MM.1S (cell line): ENCODE measurements at regions not wholly inside any gene's neighbourhood (a gene's known extent, or its start where the extent isn't known, plus 50 kb on each side); places are given as distances from the start of the nearest gene placed in this dataset.

Source experiments
- DNase-seq: peaks from one replicate; pipeline ENCODE4 v3.0.0-alpha.2; 2015
- H2AFZ ChIP-seq: fragments of 300-600 bp; sonication (generic); 2 replicates; pipeline ENCODE4 v1.6.0; 2016; ENCODE audit warnings: antibody characterized with exemption, low read length
- H3F3A ChIP-seq: fragments of 300-600 bp; sonication (generic); 2 replicates; pipeline ENCODE4 v1.6.1; 2016; ENCODE audit warnings: mild to moderate bottlenecking, antibody characterized with exemption, low read length, moderate library complexity, mixed read lengths; ENCODE audit not compliant: insufficient read depth
- H3K27ac ChIP-seq: fragments of 300-600 bp; sonication (generic); 2 replicates; pipeline ENCODE4 v1.5.1; 2016; ENCODE audit warnings: mild to moderate bottlenecking, low read length
- H3K27me3 ChIP-seq: fragments of 300-600 bp; sonication (generic); replicated peaks from 2 replicates; pipeline ENCODE4 v1.6.0; 2016; ENCODE audit warnings: low read length; ENCODE audit not compliant: insufficient read depth
- H3K36me3 ChIP-seq: fragments of 300-600 bp; sonication (generic); replicated peaks from 2 replicates; pipeline ENCODE4 v1.6.1; 2016; ENCODE audit warnings: mild to moderate bottlenecking, low read length, mixed read lengths; ENCODE audit not compliant: insufficient read depth
- H3K4me1 ChIP-seq: fragments of 300-600 bp; sonication (generic); 2 replicates; pipeline ENCODE4 v1.6.1; 2016; ENCODE audit warnings: low read length, mixed read lengths
- H3K4me2 ChIP-seq: fragments of 300-600 bp; sonication (generic); 2 replicates; pipeline ENCODE4 v1.6.0; 2016; ENCODE audit warnings: low read depth, low read length
- H3K4me3 ChIP-seq: fragments of 300-600 bp; sonication (generic); 2 replicates; pipeline ENCODE4 v1.5.1; 2016; ENCODE audit warnings: low read length, mixed read lengths
- H3K79me2 ChIP-seq: fragments of 300-600 bp; sonication (generic); 2 replicates; pipeline ENCODE4 v1.6.1; 2016; ENCODE audit warnings: mixed run types, low read length, mixed read lengths
- H3K9ac ChIP-seq: fragments of 300-600 bp; sonication (generic); 2 replicates; pipeline ENCODE4 v1.6.1; 2016; ENCODE audit warnings: low read length, mixed read lengths
- H3K9me2 ChIP-seq: fragments of 300-600 bp; sonication (generic); replicated peaks from 2 replicates; pipeline ENCODE4 v1.6.1; 2016; ENCODE audit warnings: mild to moderate bottlenecking, low read length, mixed read lengths; ENCODE audit not compliant: insufficient read depth
- H3K9me3 ChIP-seq: fragments of 300-600 bp; sonication (generic); replicated peaks from 2 replicates; pipeline ENCODE4 v1.6.1; 2016; ENCODE audit warnings: mild to moderate bottlenecking, low read length, mixed read lengths; ENCODE audit not compliant: insufficient read depth
- H4K20me1 ChIP-seq: fragments of 300-600 bp; sonication (generic); 2 replicates; pipeline ENCODE4 v1.6.1; 2016; ENCODE audit warnings: mild to moderate bottlenecking, low read length, moderate library complexity, mixed read lengths; ENCODE audit not compliant: insufficient read depth
- EZH2 ChIP-seq: fragments of 300-600 bp; sonication (generic); optimal IDR thresholded peaks from 2 replicates; pipeline ENCODE3; 2017; ENCODE audit warnings: low read depth, mild to moderate bottlenecking, antibody characterized with exemption, low read length, mixed read lengths
- EZH2phosphoT487 ChIP-seq: fragments of 300-600 bp; sonication (generic); IDR thresholded peaks from 2 replicates; pipeline ENCODE4 v1.6.1; 2018; ENCODE audit warnings: antibody characterized with exemption, low read length
- TF ChIP-seq, protein P1 (sequence below): fragments of 300-600 bp; sonication (generic); IDR thresholded peaks from 2 replicates; pipeline ENCODE4 v1.5.1; 2016; ENCODE audit warnings: antibody characterized with exemption, low read length, mixed read lengths

DNA sequence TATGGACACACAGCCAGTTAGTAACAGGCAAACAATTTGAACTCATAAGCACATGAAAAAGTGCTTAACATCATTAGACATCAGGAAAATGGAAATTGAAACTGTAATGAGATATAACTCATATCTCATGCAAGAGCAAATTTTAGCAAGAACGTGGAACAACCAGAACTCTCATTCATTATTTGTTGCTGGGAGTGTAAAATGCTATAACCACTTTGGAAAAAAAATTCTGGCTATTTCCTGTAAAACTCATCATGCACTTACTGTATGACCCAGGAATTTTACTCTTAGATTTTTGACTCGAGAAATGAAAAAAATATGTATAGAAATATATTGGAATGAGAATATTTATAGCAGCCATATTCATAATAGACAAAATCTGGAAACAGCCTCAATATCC, 205.7 kb upstream of the PUM3 start:
- Histone ChIP-seq H3K9me2 (no peaks in the 10 kb centered on the region), H3K4me1 (no peaks in the 10 kb centered on the region), H3K36me3 (no peaks in the 10 kb centered on the region), H3K27me3 (no peaks in the 10 kb centered on the region), H3K9ac (no peak overlapping the region), H3K4me2 (no peak overlapping the region), H3K9me3 (no peaks in the 10 kb centered on the region), H3F3A (no peaks in the 10 kb centered on the region), H3K79me2 (no peaks in the 10 kb centered on the region), H4K20me1 (no peaks in the 10 kb centered on the region), H2AFZ (no peak overlapping the region), H3K4me3 (no peak overlapping the region), H3K27ac (no peak overlapping the region)
- no peak for DNase-seq
- no peak for TF ChIP-seq EZH2
- TF ChIP-seq, protein P1, sequence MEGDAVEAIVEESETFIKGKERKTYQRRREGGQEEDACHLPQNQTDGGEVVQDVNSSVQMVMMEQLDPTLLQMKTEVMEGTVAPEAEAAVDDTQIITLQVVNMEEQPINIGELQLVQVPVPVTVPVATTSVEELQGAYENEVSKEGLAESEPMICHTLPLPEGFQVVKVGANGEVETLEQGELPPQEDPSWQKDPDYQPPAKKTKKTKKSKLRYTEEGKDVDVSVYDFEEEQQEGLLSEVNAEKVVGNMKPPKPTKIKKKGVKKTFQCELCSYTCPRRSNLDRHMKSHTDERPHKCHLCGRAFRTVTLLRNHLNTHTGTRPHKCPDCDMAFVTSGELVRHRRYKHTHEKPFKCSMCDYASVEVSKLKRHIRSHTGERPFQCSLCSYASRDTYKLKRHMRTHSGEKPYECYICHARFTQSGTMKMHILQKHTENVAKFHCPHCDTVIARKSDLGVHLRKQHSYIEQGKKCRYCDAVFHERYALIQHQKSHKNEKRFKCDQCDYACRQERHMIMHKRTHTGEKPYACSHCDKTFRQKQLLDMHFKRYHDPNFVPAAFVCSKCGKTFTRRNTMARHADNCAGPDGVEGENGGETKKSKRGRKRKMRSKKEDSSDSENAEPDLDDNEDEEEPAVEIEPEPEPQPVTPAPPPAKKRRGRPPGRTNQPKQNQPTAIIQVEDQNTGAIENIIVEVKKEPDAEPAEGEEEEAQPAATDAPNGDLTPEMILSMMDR: no peak
- no peak for TF ChIP-seq EZH2phosphoT487

DNA sequence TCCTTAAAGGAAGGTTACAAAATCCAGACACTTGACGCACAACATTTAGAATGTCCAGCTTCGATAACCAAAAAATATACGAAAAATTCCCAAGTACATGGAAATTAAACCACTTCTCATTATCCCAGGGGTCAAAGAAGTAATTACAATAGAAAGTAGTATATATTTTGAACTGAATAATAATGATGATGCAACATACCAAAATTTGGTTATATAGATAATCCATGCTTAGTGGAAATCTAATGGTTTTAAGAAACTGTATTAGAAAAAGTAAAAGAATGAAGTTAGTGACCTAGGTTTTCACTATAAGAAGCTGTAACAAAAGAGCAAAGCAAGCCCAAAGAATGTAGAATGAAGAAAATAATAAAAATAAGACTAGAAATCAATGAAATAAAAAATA, 204.0 kb upstream of the PUM3 start:
- DNase-seq: no peak
- H3K9me3 ChIP-seq: no peaks in the 10 kb centered on the region
- H3F3A ChIP-seq: no peaks in the 10 kb centered on the region
- H3K9ac ChIP-seq: no peak overlapping the region
- H3K4me1 ChIP-seq: no peaks in the 10 kb centered on the region
- H3K9me2 ChIP-seq: no peaks in the 10 kb centered on the region
- H3K27ac ChIP-seq: no peak overlapping the region
- H3K36me3 ChIP-seq: no peaks in the 10 kb centered on the region
- no peaks in the 10 kb centered on the region for H3K79me2 ChIP-seq
- no peaks in the 10 kb centered on the region for H4K20me1 ChIP-seq
- no peak overlapping the region for H2AFZ ChIP-seq
- H3K27me3 ChIP-seq: no peaks in the 10 kb centered on the region
- H3K4me2 ChIP-seq: no peak overlapping the region
- no peak for TF ChIP-seq EZH2
- TF ChIP-seq, protein P1: no peak
- no peak for TF ChIP-seq EZH2phosphoT487
- no peak overlapping the region for H3K4me3 ChIP-seq

DNA sequence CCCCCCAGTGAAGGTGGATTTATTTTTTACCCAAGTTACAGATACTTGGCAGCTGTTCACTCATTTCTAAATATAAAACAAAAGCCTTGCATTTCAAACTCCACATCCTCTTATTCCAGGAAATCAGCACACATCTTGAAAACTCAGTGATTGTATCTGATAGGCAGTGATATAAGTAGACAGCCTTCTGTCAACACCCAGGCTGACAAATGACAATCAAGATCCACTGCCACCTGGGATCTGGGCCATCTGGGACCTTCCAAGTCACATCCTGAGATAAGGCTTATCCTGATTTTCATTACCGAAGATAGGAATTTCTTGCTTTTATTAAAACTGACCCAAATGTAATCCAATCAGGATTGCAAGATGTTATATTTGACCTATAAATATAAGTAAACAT, 201.3 kb upstream of the PUM3 start:
- H3K27me3 ChIP-seq: no peaks in the 10 kb centered on the region
- no peaks in the 10 kb centered on the region for H3F3A ChIP-seq
- H3K4me3 ChIP-seq: no peak overlapping the region
- no peaks in the 10 kb centered on the region for H4K20me1 ChIP-seq
- H3K9ac ChIP-seq: no peak overlapping the region
- no peak overlapping the region for H3K27ac ChIP-seq
- no peaks in the 10 kb centered on the region for H3K79me2 ChIP-seq
- no peaks in the 10 kb centered on the region for H3K9me2 ChIP-seq
- no peak for DNase-seq
- no peaks in the 10 kb centered on the region for H3K4me1 ChIP-seq
- no peaks in the 10 kb centered on the region for H3K9me3 ChIP-seq
- no peaks in the 10 kb centered on the region for H3K36me3 ChIP-seq
- no peak for TF ChIP-seq EZH2phosphoT487
- TF ChIP-seq, protein P1: no peak
- no peak for TF ChIP-seq EZH2
- H2AFZ ChIP-seq: no peak overlapping the region
- no peak overlapping the region for H3K4me2 ChIP-seq
